NCI-H2171 treated with DMSO at 0.1 percent for 48 hours (cell line): ENCODE measurements at regions not wholly inside any gene's neighbourhood (a gene's known extent, or its start where the extent isn't known, plus 50 kb on each side); places are given as distances from the start of the nearest gene placed in this dataset.

Experiments used
- DNase-seq: peaks from one replicate; lab custom pipeline; 2025; lab: John Stamatoyannopoulos, UW

- DNase-seq = no peak
Observed at GRCh38 chr18:10284540-10285282, 169.7 kb upstream of the APCDD1 start.

GRCh38 chr18:10285283-10285640 is 169.2 kb upstream of the APCDD1 start:
- no peak for DNase-seq

- DNase-seq = no peak
Observed at GRCh38 chr18:10286580-10287150, 167.8 kb upstream of the APCDD1 start.

- no peak for DNase-seq
Observed at GRCh38 chr18:10289251-10289650, 165.2 kb upstream of the APCDD1 start.

- no peak for DNase-seq
Observed at GRCh38 chr18:10289951-10290637, 164.3 kb upstream of the APCDD1 start.

GRCh38 chr18:10290638-10291235 is 163.7 kb upstream of the APCDD1 start:
- DNase-seq = no peak

- DNase-seq = no peak
Observed at GRCh38 chr18:10291568-10291981, 162.9 kb upstream of the APCDD1 start.

- DNase-seq = no peak
Observed at GRCh38 chr18:10293966-10294365, 160.5 kb upstream of the APCDD1 start.

GRCh38 chr18:10295751-10296150 is 158.7 kb upstream of the APCDD1 start:
- DNase-seq = no peak

- DNase-seq = no peak
Observed at GRCh38 chr18:10296491-10296890, 157.9 kb upstream of the APCDD1 start.

GRCh38 chr18:10297086-10297485 is 157.3 kb upstream of the APCDD1 start:
- DNase-seq = peak; percentile 27

- no peak for DNase-seq
Observed at GRCh38 chr18:10298346-10298745, 156.1 kb upstream of the APCDD1 start.

- DNase-seq = no peak
Observed at GRCh38 chr18:10299643-10300042, 154.8 kb upstream of the APCDD1 start.

GRCh38 chr18:10300739-10301138 is 153.7 kb upstream of the APCDD1 start:
- no peak for DNase-seq

- peak; percentile 33 for DNase-seq
Observed at GRCh38 chr18:10301831-10302483, 152.5 kb upstream of the APCDD1 start.

- DNase-seq = no peak
Observed at GRCh38 chr18:10303171-10303570, 151.3 kb upstream of the APCDD1 start.

GRCh38 chr18:10304853-10305252 is 149.6 kb upstream of the APCDD1 start:
- DNase-seq = peak; percentile 89

GRCh38 chr18:10306779-10307178 is 147.7 kb upstream of the APCDD1 start:
- DNase-seq = no peak

GRCh38 chr18:10308154-10308553 is 146.3 kb upstream of the APCDD1 start:
- no peak for DNase-seq

GRCh38 chr18:10310626-10311025 is 143.8 kb upstream of the APCDD1 start:
- DNase-seq = no peak

GRCh38 chr18:10312326-10313015 is 142.0 kb upstream of the APCDD1 start:
- no peak for DNase-seq

GRCh38 chr18:10313016-10313342 is 141.5 kb upstream of the APCDD1 start:
- DNase-seq = no peak
